GM12875 (cell line): ENCODE measurements at regions not wholly inside any gene's neighbourhood (a gene's known extent, or its start where the extent isn't known, plus 50 kb on each side); places are given as distances from the start of the nearest gene placed in this dataset.
"Not testable (repeated sequence)": the region's sequence is repeated elsewhere in the genome, so short reads cannot be mapped to it uniquely, and the experiment has no call there.

Experiments
- H3K4me3 ChIP-seq: one replicate; pipeline ENCODE4 v1.5.1; 2011; ENCODE audit warnings: low read depth, low read length, control low read depth
- TF ChIP-seq, protein P1 (sequence below): IDR thresholded peaks from 2 replicates; pipeline ENCODE4 v1.5.1; 2011; ENCODE audit warnings: low read depth, mild to moderate bottlenecking, control low read depth, inconsistent platforms, low read length, moderate library complexity, borderline replicate concordance; ENCODE audit not compliant: insufficient read depth

DNA sequence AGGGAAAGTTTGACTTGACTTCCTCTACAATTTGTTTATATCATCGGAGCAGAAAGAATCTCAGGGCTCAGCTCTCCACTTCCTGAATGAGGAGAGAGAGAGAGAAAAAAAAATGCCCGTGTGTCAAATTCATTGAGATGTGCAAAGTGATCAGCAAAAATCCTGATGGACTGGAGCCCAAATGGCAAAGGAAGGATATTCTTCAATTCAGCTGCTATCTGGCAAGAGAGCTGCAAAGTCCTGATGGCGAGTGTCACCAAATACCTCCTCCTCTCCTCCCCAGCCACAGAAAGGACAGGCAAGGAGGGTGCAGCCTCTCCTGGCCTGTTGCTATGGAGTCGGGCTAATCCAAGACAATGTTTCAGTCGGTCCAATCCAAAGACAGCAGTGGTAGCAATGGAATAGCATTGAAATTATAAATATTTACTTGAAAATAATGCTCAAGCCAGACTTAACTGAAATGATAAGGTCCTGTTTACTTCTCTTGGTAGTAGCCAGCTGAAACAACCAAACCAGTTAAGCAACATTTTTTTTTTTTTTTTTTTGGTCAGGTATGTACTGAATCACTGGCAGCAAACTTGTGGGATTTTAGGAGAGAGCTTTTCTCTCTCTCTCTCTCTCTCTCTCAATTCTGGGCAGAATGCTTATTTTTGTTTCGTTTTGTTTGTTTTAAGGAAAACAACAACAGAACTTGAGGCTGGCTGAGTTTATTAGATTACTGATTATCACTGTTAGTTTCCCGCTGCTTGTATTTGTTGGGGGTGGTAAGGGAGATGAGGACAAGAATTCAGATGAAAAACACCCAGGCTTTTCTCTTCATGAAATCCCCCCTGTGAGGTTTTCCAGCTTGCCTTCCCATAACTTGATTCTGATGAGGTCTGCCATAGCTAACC lies 204.2 kb downstream of the BCAS1 start:
- TF ChIP-seq, protein P1, sequence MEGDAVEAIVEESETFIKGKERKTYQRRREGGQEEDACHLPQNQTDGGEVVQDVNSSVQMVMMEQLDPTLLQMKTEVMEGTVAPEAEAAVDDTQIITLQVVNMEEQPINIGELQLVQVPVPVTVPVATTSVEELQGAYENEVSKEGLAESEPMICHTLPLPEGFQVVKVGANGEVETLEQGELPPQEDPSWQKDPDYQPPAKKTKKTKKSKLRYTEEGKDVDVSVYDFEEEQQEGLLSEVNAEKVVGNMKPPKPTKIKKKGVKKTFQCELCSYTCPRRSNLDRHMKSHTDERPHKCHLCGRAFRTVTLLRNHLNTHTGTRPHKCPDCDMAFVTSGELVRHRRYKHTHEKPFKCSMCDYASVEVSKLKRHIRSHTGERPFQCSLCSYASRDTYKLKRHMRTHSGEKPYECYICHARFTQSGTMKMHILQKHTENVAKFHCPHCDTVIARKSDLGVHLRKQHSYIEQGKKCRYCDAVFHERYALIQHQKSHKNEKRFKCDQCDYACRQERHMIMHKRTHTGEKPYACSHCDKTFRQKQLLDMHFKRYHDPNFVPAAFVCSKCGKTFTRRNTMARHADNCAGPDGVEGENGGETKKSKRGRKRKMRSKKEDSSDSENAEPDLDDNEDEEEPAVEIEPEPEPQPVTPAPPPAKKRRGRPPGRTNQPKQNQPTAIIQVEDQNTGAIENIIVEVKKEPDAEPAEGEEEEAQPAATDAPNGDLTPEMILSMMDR: no peak
- H3K4me3 ChIP-seq: no peak overlapping the region

DNA sequence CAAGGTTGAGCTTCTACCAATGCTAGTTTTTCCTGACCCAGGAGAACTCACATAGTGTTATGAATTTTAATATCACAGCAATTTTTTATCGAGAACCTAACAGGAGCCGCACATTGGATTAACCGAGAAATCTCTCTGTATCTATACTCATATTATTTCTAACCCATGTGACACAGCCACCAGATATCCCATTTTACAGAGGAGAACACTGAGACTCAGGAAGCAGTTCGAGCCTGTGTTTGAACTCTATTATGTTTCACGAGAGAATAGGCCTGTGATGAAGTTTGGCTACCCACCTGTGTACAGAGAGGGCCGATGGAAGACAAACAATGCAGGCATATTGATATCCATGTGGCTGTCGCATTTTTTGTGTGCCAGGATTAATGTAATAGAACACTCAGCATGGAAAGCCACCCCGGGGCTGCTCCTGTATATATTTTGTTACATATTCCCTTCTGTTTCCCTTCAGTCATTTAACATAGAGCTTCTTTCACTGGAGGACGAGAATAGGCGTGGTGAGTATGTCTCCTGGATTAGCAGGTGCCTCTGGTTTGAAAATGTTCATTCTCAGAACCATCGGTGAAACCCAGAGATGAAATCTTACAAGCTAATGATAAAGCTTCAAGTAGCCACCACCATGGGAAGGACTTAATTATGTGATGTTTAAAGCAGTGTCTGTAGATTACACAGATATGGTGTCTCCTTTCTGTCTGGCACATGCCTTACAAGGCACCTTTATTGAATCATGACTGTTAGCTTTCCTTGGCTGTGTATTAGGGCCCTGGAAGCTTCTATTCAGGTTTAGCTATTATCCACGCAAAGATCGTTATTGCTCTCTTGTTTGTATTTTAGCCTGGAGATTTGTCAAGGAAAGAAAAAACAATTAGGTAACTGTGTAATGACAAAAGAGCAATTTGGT lies 205.4 kb downstream of the BCAS1 start:
- not testable (repeated sequence) for H3K4me3 ChIP-seq

DNA sequence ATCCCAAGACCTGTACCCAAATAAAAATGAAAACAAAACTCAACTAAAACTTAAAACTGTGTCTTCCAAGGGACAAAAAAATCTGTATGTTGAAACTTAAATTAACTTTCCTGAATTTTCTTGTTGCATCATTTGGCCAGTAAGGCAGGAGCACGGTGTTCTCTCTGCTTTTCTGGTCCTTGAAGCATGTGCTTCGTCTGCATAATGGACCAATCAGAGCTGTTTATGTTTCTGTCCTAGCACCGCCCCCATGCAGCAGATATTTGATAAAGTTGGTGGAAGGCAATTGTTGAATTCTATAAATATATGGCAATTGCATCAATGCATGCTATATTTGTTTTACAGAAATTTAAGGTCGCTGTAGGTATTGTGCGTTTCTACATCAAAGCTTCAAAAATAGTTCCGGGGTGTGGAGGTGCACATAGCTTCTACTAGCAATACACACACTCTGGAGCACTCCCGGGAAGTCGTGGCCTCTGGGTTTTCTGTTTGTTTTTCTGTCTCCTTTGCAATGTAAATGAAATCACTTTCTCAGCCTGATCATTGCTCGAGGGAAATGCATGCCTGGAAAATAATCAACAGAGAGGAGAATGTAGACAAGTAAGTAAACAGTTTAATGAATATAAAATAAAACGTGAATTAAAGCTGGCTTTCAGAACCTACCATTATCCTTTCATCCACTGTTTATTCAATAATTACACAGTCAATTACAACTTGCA lies 206.3 kb downstream of the BCAS1 start:
- H3K4me3 ChIP-seq: not testable (repeated sequence)

DNA sequence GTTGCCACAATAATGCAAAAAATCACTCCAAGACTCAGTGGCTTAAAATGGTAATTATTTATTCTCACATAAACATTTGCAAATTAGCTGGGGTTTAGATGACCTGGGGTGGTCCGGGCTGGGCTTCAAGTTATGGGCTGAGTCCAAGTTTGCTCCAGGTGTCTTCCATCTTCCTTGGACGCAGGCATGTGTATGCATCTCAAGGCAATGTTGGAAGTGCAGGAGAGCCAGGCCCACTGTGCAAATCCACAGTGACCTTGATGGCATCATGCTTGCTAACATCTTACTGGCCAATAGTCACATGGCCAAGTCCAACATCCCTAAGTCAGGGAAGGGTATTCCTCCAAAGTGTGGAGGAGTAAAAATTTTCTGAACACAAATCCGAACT lies 206.9 kb downstream of the BCAS1 start:
- not testable (repeated sequence) for H3K4me3 ChIP-seq

DNA sequence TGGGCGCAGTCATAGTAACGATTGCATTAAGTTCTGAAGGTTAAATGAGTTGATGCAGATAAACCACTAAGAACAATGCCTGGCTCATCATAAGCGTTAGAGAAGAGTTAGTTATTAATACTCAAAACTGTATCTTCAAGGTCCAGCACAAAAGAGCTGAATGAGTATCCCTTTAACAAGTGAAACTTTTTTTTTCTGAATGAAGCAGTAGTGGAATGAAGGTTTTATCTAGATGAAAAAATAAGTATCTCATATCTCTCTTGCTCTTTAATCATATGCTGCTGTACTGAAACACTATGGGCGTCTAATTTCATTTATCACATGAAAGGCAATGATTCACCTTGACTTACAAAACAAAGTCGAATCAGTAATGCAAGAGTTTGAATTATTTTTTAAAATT lies 207.4 kb downstream of the BCAS1 start:
- H3K4me3 ChIP-seq: not testable (repeated sequence)

DNA sequence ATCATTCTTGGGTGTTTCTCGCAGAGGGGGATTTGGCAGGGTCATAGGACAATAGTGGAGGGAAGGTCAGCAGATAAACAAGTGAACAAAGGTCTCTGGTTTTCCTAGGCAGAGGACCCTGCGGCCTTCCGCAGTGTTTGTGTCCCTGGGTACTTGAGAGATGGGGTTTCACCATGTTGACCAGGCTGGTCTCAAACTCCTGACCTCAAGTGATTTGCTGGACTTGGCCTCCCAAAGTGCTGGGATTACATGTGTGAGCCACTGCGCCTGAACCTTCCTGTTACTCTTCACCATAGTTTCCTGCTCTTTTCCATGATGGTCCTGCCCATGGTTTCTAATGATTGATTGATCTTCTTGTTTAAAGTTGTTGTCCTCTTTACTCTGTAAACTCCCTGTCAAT lies 207.9 kb downstream of the BCAS1 start:
- H3K4me3 ChIP-seq: not testable (repeated sequence)

DNA sequence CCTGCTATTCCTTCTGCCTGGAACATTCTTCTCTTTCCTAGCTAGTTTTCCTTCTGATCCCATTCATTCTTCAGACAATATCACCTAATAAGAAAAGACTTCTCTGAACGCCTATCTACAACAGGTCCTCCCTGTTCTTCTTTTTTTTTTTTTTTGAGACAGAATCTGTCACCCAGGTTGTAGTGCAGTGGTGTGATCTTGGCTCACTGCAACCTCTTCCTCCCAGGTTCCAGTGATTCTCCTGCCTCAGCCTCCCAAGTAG lies 208.3 kb downstream of the BCAS1 start:
- H3K4me3 ChIP-seq: not testable (repeated sequence)

DNA sequence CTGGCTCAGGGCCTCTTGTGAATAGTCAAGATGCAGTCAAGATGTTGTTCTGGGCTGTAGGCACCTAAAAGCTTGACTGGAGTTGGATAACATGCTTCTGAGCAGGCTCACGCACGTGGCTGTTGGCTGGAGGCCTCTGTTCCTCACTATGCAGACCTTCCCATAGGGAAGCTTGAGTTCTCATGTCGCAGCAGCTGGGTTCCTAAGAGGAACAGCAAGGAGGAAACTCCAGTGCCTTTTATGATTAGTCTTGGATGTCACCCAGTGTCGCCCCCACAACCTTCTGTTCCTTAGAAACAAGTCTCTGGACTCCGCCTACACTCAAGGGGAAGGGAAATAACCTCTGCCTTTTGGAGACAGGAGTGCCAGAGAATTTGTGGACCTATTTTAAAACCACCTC lies 210.7 kb downstream of the BCAS1 start:
- H3K4me3 ChIP-seq: no peak overlapping the region
- TF ChIP-seq, protein P1: no peak

DNA sequence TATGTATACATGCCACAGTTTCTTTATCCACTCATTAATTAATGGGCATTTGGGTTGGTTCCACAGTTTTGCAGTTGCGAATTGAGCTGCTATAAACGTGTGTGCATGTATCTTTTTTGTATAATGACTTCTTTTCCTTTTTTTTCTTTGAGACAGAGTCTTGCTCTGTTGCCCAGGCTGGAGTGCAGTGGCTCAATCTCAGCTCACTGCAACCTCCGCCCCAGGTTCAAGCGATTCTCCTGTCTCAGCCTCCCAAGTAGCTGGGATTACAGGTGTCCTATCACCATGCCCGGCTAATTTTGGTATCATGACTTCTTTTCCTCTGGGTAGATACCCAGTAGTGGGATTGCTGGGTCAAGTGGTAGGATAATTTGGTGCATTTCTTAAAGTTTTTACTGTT lies 211.4 kb downstream of the BCAS1 start:
- not testable (repeated sequence) for H3K4me3 ChIP-seq

DNA sequence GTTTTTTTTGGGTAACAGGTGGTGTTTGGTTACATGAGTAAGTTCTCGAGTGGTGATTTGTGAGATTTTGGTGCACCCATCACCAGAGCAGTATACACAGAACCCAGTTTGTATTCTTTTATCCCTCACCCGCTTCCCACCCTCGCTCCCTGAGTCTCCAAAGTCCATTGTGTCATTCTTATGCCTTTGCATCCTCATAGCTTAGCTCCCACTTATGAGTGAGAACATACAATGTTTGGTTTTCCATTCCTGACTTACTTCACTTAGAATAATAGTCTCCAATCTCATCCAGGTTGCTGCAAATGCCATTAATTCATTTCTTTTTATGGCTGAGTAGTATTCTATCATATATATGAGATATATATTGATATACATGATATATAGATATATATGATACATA lies 211.9 kb downstream of the BCAS1 start:
- not testable (repeated sequence) for H3K4me3 ChIP-seq

DNA sequence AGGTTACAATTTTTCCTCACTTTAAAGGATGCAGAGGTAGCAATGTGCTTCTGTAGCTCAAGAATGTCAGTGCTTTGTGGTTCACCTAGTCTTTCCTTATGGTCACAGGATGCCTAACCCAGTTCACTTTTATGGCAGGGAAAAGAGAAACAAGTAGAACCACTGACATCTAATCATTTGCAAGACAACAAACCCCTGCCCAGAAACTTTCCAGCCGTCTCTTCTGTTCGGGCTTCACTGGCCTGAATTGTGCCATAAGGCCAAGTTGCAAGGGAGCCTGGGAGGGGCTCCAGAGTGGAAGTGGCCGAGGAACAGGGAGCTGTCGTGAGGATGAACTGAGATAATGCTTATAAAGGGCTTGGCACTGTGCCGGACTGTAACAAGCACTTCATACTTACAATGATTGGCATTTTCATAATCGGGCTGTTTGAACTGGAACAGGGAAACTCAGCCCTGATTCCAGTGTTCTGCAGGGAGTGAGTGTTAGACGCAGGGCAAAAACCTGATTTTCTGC lies 212.6 kb downstream of the BCAS1 start:
- TF ChIP-seq, protein P1: no peak
- no peak overlapping the region for H3K4me3 ChIP-seq
